ENCODE measurements at regions not wholly inside any gene's neighbourhood (a gene's known extent, or its start where the extent isn't known, plus 50 kb on each side); places are given as distances from the start of the nearest gene placed in this dataset.
"Not testable (repeated sequence)": the region's sequence is repeated elsewhere in the genome, so short reads cannot be mapped to it uniquely, and the experiment has no call there.

- intact Hi-C loops (cut with DNase I) = no loop called here
These were observed 72.2 kb downstream of the SERINC2 start for GRCh38 chr1:31485166-31485565.

GRCh38 chr1:31487143-31487542 is 74.1 kb downstream of the SERINC2 start:
- no peak for DNase-seq (ENCODE audit: low spot score in 2 of 2)
- intact Hi-C loops (cut with DNase I) = no loop called here
- no peaks in the 10 kb centered on the region for H3K4me1 ChIP-seq

More at GRCh38 chr1:31485166-31485565, 72.2 kb downstream of the SERINC2 start:
- H3K9me3 ChIP-seq = no peaks in the 10 kb centered on the region
- no peaks in the 10 kb centered on the region for H3K36me3 ChIP-seq
- TF ChIP-seq, protein P1, sequence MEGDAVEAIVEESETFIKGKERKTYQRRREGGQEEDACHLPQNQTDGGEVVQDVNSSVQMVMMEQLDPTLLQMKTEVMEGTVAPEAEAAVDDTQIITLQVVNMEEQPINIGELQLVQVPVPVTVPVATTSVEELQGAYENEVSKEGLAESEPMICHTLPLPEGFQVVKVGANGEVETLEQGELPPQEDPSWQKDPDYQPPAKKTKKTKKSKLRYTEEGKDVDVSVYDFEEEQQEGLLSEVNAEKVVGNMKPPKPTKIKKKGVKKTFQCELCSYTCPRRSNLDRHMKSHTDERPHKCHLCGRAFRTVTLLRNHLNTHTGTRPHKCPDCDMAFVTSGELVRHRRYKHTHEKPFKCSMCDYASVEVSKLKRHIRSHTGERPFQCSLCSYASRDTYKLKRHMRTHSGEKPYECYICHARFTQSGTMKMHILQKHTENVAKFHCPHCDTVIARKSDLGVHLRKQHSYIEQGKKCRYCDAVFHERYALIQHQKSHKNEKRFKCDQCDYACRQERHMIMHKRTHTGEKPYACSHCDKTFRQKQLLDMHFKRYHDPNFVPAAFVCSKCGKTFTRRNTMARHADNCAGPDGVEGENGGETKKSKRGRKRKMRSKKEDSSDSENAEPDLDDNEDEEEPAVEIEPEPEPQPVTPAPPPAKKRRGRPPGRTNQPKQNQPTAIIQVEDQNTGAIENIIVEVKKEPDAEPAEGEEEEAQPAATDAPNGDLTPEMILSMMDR (IDR thresholded peaks at IDR 0.05) = no peak
- no peaks in the 10 kb centered on the region for H3K4me1 ChIP-seq
- no peak for DNase-seq (ENCODE audit: low spot score in 2 of 2)
- H3K27ac ChIP-seq = no peak overlapping the region
- no peaks in the 10 kb centered on the region for H3K27me3 ChIP-seq
- H3K4me3 ChIP-seq = no peak overlapping the region

GRCh38 chr1:31487721-31488293 is 74.8 kb downstream of the SERINC2 start:
- TF ChIP-seq, protein P1 (IDR thresholded peaks at IDR 0.05) = no peak
- Histone ChIP-seq H3K4me1 (no peaks in the 10 kb centered on the region), H3K27ac (no peak overlapping the region), H3K27me3 (no peaks in the 10 kb centered on the region), H3K36me3 (no peaks in the 10 kb centered on the region), H3K9me3 (no peaks in the 10 kb centered on the region), H3K4me3 (no peak overlapping the region)
- no peak for DNase-seq (ENCODE audit: low spot score in 2 of 2)
- intact Hi-C loops (cut with DNase I) = no loop called here

More at GRCh38 chr1:31487143-31487542, 74.1 kb downstream of the SERINC2 start:
- H3K9me3 ChIP-seq = no peaks in the 10 kb centered on the region
- TF ChIP-seq, protein P1 (IDR thresholded peaks at IDR 0.05) = no peak
- H3K36me3 ChIP-seq = no peaks in the 10 kb centered on the region
- no peaks in the 10 kb centered on the region for H3K27me3 ChIP-seq
- H3K4me3 ChIP-seq = no peak overlapping the region
- no peak overlapping the region for H3K27ac ChIP-seq

DNA sequence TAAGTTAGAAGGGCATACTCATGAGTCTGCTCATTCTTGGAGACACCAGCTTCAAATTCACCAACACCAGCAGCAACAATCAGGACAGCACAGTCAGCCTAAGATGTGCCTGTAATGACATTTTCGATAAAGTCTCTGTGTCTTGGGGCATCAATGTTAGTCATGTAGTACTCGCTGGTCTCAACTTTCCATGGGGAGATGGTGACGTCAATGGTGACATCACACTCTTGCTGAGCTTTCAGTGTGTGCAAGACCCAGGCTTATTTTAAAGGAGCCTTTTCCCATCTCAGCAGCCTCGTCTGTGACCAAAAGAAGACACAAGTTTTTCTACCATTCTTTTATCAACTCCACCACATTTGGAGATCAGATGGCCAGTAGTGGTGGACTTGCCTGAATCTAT is 75.5 kb downstream of the SERINC2 start:
- intact Hi-C loops (cut with DNase I) = no loop called here
- H3K4me3 ChIP-seq = no peak overlapping the region
- H3K27ac ChIP-seq = no peak overlapping the region
- TF ChIP-seq, protein P1 (IDR thresholded peaks at IDR 0.05) = no peak
- no peaks in the 10 kb centered on the region for H3K4me1 ChIP-seq
- no peak for DNase-seq (ENCODE audit: low spot score in 2 of 2)
- H3K27me3 ChIP-seq = no peaks in the 10 kb centered on the region
- H3K9me3 ChIP-seq = no peaks in the 10 kb centered on the region
- H3K36me3 ChIP-seq = no peaks in the 10 kb centered on the region

- intact Hi-C loops (cut with DNase I); DNase-seq (ENCODE audit: low spot score in 2 of 2); H3K4me1 ChIP-seq; H3K36me3 ChIP-seq; H3K27ac ChIP-seq; H3K9me3 ChIP-seq; H3K27me3 ChIP-seq; H3K4me3 ChIP-seq: not testable (repeated sequence)
These were observed 76.6 kb downstream of the SERINC2 start for GRCh38 chr1:31489575-31489974.

DNA sequence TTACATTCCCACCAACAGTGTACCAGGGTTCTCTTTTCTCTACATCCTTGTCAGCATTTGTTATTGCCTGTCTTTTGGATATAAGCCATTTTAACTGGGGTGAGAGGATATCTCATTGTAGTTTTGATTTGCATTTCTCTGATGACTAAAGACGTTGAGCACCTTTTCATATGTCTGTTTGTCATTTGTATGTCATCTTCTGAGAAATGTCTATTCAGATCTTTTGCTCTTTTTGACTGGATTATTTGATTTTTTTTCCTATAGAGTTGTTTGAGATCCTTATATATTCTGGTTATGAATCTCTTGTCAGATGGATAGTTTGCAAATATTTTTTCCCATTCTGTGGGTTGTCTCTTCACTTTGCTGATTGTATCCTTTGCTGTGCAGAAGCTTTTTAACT is 77.6 kb downstream of the SERINC2 start:
- intact Hi-C loops (cut with DNase I); H3K27ac ChIP-seq; H3K36me3 ChIP-seq; H3K4me1 ChIP-seq; H3K9me3 ChIP-seq; DNase-seq (ENCODE audit: low spot score in 2 of 2); H3K27me3 ChIP-seq; H3K4me3 ChIP-seq: not testable (repeated sequence)

- H3K36me3 ChIP-seq; H3K4me1 ChIP-seq; H3K27me3 ChIP-seq; H3K27ac ChIP-seq; DNase-seq (ENCODE audit: low spot score in 2 of 2); H3K9me3 ChIP-seq; H3K4me3 ChIP-seq; intact Hi-C loops (cut with DNase I): not testable (repeated sequence)
These were observed 81.0 kb upstream of the TINAGL1 start for GRCh38 chr1:31495351-31495750.

GRCh38 chr1:31495770-31496169 is 80.5 kb upstream of the TINAGL1 start:
- H3K9me3 ChIP-seq; H3K4me3 ChIP-seq; H3K4me1 ChIP-seq; H3K27me3 ChIP-seq; H3K36me3 ChIP-seq; H3K27ac ChIP-seq; intact Hi-C loops (cut with DNase I); DNase-seq (ENCODE audit: low spot score in 2 of 2): not testable (repeated sequence)

Data from ascending aorta (tissue), 2 donors.